HepG2 (cell line): ENCODE measurements at regions not wholly inside any gene's neighbourhood (a gene's known extent, or its start where the extent isn't known, plus 50 kb on each side); places are given as distances from the start of the nearest gene placed in this dataset.

Experiments used
- ATAC-seq: fragments of 200-7000 bp; cut with Tn5 transposase; 3 replicates; pipeline ENCODE4 v1.9.1; 2020; ENCODE audit warnings: mild to moderate bottlenecking, moderate library complexity
- BruUV-seq: library from RNA; stranded (reverse); fragments of 400-500 nt; replicated peaks from 2 replicates; lab custom pipeline; 2021; lab: Mats Ljungman, UMichigan
- CTCF ChIA-PET: fragments of 300-600 bp; formaldehyde crosslinking; extraction: SDS; loops from one replicate; lab custom pipeline; 2021; ENCODE audit warnings: low total read pairs, inconsistent platforms, low intra/inter-chr PET ratio; lab: Yijun Ruan, JAX
- POLR2A ChIA-PET: fragments of 350-600 bp; sonication (Branson Sonifier 250); formaldehyde crosslinking; loops from one replicate; lab custom pipeline; 2020; ENCODE audit warnings: antibody characterized with exemption, inconsistent platforms; lab: Yijun Ruan, JAX
- DNase-seq: peaks from one replicate; pipeline ENCODE4 v3.0.0-alpha.2; 2015; ENCODE audit warnings: low spot score
- FAIRE-seq: peaks from 3 replicates; lab custom pipeline; 2011; peaks lifted over from hg19 to GRCh38; lab: Jason Lieb, UNC
- H2AFZ ChIP-seq: one replicate; pipeline ENCODE4 v1.6.1; 2011; ENCODE audit warnings: low read length, inconsistent platforms
- H3K27ac ChIP-seq: fragments of 300-600 bp; 3 replicates; pipeline ENCODE4 v1.8.0; 2011; ENCODE audit warnings: mixed run types, mild to moderate bottlenecking, mixed read lengths, low read length, inconsistent platforms; ENCODE audit not compliant: insufficient read depth; ENCODE audit errors: extremely low read length
- H3K27me3 ChIP-seq, 2 experiments: fragments of 200-600 bp in 1 of 2; 2 replicates in 1 of 2; 3 replicates in 1 of 2; pipeline versions ENCODE4 v1.6.0 to v1.8.0; 2011; ENCODE audit warnings: low read length in 2 of 2, mild to moderate bottlenecking in 2 of 2, moderate library complexity in 2 of 2, inconsistent platforms in 1 of 2; ENCODE audit not compliant: insufficient read depth in 2 of 2, control insufficient read depth in 1 of 2
- H3K36me3 ChIP-seq, 2 experiments: fragments of 200-600 bp in 1 of 2; replicated peaks in 1 of 2; 2 replicates in 1 of 2; 3 replicates in 1 of 2; pipeline versions ENCODE4 v1.5.1 to v1.8.0; 2011; ENCODE audit warnings: low read length in 2 of 2, inconsistent platforms in 1 of 2; ENCODE audit not compliant: insufficient read depth in 2 of 2, control insufficient read depth in 1 of 2
- H3K4me1 ChIP-seq: 2 replicates; pipeline ENCODE4 v1.5.1; 2012; ENCODE audit warnings: low read length, inconsistent platforms; ENCODE audit not compliant: insufficient read depth
- H3K4me2 ChIP-seq: 2 replicates; pipeline ENCODE4 v1.6.0; 2011; ENCODE audit warnings: low read depth, low read length, inconsistent platforms
- H3K4me3 ChIP-seq, 3 experiments: fragments of 200-600 bp in 1 of 3; sonication (generic), shearing (Covaris generic) in 1 of 3; replicated peaks in 1 of 3; 2 replicates each; pipeline ENCODE4 v1.5.1; 2011 to 2016; ENCODE audit warnings: low read length in 3 of 3, inconsistent platforms in 2 of 3, low read depth in 2 of 3, mild to moderate bottlenecking in 2 of 3, control low read depth in 1 of 3, mixed read lengths in 1 of 3; ENCODE audit not compliant: insufficient read depth in 1 of 3
- H3K79me2 ChIP-seq: one replicate; pipeline ENCODE4 v1.6.1; 2011; ENCODE audit warnings: low read length, inconsistent platforms; ENCODE audit not compliant: insufficient read depth
- H3K9ac ChIP-seq: 2 replicates; pipeline ENCODE4 v1.6.0; 2011; ENCODE audit warnings: mild to moderate bottlenecking, low read depth, low read length, inconsistent platforms; ENCODE audit not compliant: insufficient read depth
- H3K9me3 ChIP-seq: 2 replicates; pipeline ENCODE4 v1.5.1; 2012; ENCODE audit warnings: mild to moderate bottlenecking, low read length
- H4K20me1 ChIP-seq: 2 replicates; pipeline ENCODE4 v1.6.0; 2011; ENCODE audit warnings: inconsistent platforms, mild to moderate bottlenecking, low read length, moderate library complexity; ENCODE audit not compliant: insufficient read depth
- GFI1 ChIP-seq: sonication (generic); formaldehyde crosslinking; IDR thresholded peaks from 2 replicates; pipeline ENCODE4 v1.5.0; 2020; ENCODE audit warnings: missing genetic modification reagents, mild to moderate bottlenecking, borderline replicate concordance
- HNRNPL ChIP-seq: fragments of 200-400 bp; formaldehyde crosslinking; IDR thresholded peaks from 2 replicates; pipeline ENCODE4 v1.6.1; 2017; ENCODE audit warnings: mild to moderate bottlenecking, low read depth, low read length
- MAZ ChIP-seq, 2 experiments: sonication (generic) in 1 of 2; formaldehyde crosslinking in 1 of 2; IDR thresholded peaks; 2 replicates each; pipeline versions ENCODE4 v1.5.0 to v1.6.1; 2012 to 2020; ENCODE audit warnings: low read depth in 2 of 2, mild to moderate bottlenecking in 2 of 2, borderline replicate concordance in 1 of 2, improper control_type of control experiment in 1 of 2, low read length in 1 of 2, missing genetic modification reagents in 1 of 2, moderate library complexity in 1 of 2
- ZNF12 ChIP-seq: sonication (generic); formaldehyde crosslinking; IDR thresholded peaks from 2 replicates; pipeline ENCODE4 v1.5.0; 2020; ENCODE audit warnings: missing genetic modification reagents
- ZNF20 ChIP-seq: sonication (generic); formaldehyde crosslinking; IDR thresholded peaks from 2 replicates; pipeline ENCODE4 v1.4.0; 2020; ENCODE audit warnings: mild to moderate bottlenecking, moderate library complexity, missing genetic modification reagents
- ZNF235 ChIP-seq: sonication (generic); formaldehyde crosslinking; IDR thresholded peaks from 2 replicates; pipeline ENCODE4 v1.8.1; 2023; ENCODE audit warnings: mild to moderate bottlenecking, missing genetic modification reagents, borderline replicate concordance
- ZNF512B ChIP-seq: sonication (generic); formaldehyde crosslinking; IDR thresholded peaks from 2 replicates; pipeline ENCODE4 v1.5.1; 2020; ENCODE audit warnings: missing genetic modification reagents, mild to moderate bottlenecking, borderline replicate concordance
- ZNF562 ChIP-seq: sonication (generic); formaldehyde crosslinking; IDR thresholded peaks from 2 replicates; pipeline ENCODE4 v1.8.0; 2022; ENCODE audit warnings: missing genetic modification reagents, borderline replicate concordance
- ZNF670 ChIP-seq: sonication (generic); formaldehyde crosslinking; IDR thresholded peaks from 2 replicates; pipeline ENCODE4 v1.8.0; 2022; ENCODE audit warnings: mild to moderate bottlenecking, missing genetic modification reagents, borderline replicate concordance
- WGBS: methylation state at CpG from one replicate; pipeline ENCODE4 v1.1.6; 2017; ENCODE audit warnings: low lambda C conversion rate; 5-methylcytosine and 5-hydroxymethylcytosine counted together
- in situ Hi-C: cut with HindIII; loops from 2 replicates; pipeline ENCODE4 v1.10.0; 2017; ENCODE audit warnings: low pct_unique_long_range_greater_than_20kb; ENCODE audit not compliant: extremely low pct_ligation_motif_present
- intact Hi-C: fragments of 100-400 bp; cut with micrococcal nuclease; formaldehyde crosslinking; loops from one replicate; pipeline ENCODE4 v1.10.0; 2022; ENCODE audit not compliant: unreplicated experiment
- TF ChIP-seq, protein P1 (sequence below): sonication (generic); formaldehyde crosslinking; IDR thresholded peaks from 2 replicates; pipeline ENCODE4 v1.5.1; 2020; ENCODE audit warnings: mild to moderate bottlenecking, missing genetic modification reagents, moderate library complexity

DNA sequence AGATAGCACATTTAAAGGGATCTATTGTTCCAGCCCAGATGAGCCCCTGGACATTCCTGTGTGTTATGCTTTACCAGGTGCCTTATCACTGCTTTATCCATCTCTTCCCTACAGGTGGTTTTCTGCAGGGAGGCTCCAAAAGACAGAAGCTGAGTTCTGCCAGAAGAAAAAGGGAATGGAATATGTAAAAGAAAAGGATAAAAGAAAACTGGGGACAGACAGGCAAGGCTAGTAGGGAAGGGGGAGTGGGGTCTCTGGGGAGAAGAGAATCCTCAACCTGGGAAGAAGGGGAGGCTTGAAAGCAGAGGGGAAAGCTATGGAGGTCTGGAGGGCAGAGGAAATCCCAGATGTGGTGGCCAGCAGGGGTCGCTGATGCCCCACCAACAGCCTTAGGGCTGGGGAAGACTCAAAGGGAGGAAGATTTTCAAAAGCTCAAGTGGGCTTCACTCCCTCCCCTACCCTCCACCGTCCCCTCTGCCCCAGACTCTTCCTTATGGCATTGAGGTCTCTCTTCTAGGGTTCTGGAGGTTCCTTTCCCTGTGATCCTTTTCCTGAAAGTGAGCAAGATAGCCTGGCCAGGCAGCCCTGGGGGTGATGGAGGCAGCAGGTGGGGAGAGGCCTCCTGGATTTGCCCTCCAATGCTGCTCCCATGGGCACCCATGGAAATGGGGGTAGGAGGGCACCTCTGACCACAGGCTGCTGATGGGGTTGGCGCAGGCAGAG lies 178.1 kb upstream of the PKDCC start (continued):
- TF ChIP-seq ZNF512B (CRISPR knock-in tag): no peak
- TF ChIP-seq GFI1 (CRISPR knock-in tag): no peak

DNA sequence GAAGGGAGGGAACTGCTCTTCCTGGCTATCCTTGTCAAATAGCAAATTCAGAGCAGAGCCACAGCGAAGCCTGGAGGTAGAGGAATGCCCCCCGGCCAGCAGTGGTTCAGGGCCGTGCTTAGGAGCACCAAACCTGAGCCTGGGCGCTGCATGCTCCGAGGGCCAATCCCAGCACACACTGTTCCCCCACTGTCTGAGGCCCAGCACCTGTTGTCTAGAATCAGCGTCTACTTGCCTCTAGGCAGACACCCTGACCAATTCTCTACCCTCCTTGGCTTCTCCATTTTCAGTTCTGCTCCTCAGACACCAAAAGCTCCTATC lies 177.6 kb upstream of the PKDCC start:
- intact Hi-C loops (no loop called here), in situ Hi-C loops (loop anchor here (5.0 to 25.0 kb wide), 4 partner anchors 212 to 792 kb away; partner anchors contain the start of gene COX7A2L)
- no peak for DNase-seq
- no peaks in the 10 kb centered on the region for H4K20me1 ChIP-seq
- H2AFZ ChIP-seq: no peak overlapping the region
- H3K4me2 ChIP-seq: no peak overlapping the region
- peak; percentile 36 for ATAC-seq
- FAIRE-seq: no peak
- BruUV-seq: no TSS peak
- TF ChIP-seq MAZ (IDR thresholded peaks at IDR 0.05; ENCODE audit: borderline replicate concordance, low read depth, low read length) (no peak), MAZ (CRISPR knock-in tag; IDR thresholded peaks at IDR 0.05; ENCODE audit: low read depth) (0 out of 2 replicates have a peak, but pooled peaks have one; percentile 22), ZNF235 (CRISPR knock-in tag) (0 out of 2 replicates have a peak, but pooled peaks have one; percentile 51), ZNF562 (CRISPR knock-in tag) (no peak), HNRNPL (no peak), ZNF20 (CRISPR knock-in tag) (no peak), ZNF12 (CRISPR knock-in tag) (no peak), ZNF670 (CRISPR knock-in tag) (0 out of 2 replicates have a peak, but pooled peaks have one; percentile 37)
- TF ChIP-seq, protein P1, sequence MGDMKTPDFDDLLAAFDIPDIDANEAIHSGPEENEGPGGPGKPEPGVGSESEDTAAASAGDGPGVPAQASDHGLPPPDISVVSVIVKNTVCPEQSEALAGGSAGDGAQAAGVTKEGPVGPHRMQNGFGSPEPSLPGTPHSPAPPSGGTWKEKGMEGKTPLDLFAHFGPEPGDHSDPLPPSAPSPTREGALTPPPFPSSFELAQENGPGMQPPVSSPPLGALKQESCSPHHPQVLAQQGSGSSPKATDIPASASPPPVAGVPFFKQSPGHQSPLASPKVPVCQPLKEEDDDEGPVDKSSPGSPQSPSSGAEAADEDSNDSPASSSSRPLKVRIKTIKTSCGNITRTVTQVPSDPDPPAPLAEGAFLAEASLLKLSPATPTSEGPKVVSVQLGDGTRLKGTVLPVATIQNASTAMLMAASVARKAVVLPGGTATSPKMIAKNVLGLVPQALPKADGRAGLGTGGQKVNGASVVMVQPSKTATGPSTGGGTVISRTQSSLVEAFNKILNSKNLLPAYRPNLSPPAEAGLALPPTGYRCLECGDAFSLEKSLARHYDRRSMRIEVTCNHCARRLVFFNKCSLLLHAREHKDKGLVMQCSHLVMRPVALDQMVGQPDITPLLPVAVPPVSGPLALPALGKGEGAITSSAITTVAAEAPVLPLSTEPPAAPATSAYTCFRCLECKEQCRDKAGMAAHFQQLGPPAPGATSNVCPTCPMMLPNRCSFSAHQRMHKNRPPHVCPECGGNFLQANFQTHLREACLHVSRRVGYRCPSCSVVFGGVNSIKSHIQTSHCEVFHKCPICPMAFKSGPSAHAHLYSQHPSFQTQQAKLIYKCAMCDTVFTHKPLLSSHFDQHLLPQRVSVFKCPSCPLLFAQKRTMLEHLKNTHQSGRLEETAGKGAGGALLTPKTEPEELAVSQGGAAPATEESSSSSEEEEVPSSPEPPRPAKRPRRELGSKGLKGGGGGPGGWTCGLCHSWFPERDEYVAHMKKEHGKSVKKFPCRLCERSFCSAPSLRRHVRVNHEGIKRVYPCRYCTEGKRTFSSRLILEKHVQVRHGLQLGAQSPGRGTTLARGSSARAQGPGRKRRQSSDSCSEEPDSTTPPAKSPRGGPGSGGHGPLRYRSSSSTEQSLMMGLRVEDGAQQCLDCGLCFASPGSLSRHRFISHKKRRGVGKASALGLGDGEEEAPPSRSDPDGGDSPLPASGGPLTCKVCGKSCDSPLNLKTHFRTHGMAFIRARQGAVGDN (CRISPR knock-in tag): 0 out of 2 replicates have a peak, but pooled peaks have one; percentile 3
- peaks cover 24% of the 10 kb centered on the region for H3K4me1 ChIP-seq
- H3K4me3 ChIP-seq: no peak overlapping the region
- no peaks in the 10 kb centered on the region for H3K36me3 ChIP-seq
- H3K9me3 ChIP-seq: no peaks in the 10 kb centered on the region
- ChIA-PET POLR2A (interaction anchor here (0.6 to 1.7 kb wide), 5 partner anchors 94 to 222 kb away, joined by 3 to 10 read pairs (median 5); partner anchors contain the start of gene PKDCC), CTCF (interaction anchor here (1.2 to 5.5 kb wide), 7 partner anchors 9 to 220 kb away, joined by 3 to 119 read pairs (median 5); no protein-coding TSS in a partner anchor)
- peaks cover 2 to 29% of the 10 kb centered on the region in 2 experiments; a peak in 2 of 5 replicates for H3K27me3 ChIP-seq
- H3K27ac ChIP-seq: no peak overlapping the region
- WGBS: 25% methylated on average over 4 of the region's 6 CpGs
- no peak overlapping the region for H3K9ac ChIP-seq
- no peaks in the 10 kb centered on the region for H3K79me2 ChIP-seq
